ENCODE measurements at regions not wholly inside any gene's neighbourhood (a gene's known extent, or its start where the extent isn't known, plus 50 kb on each side); places are given as distances from the start of the nearest gene placed in this dataset.

GRCh38 chr11:90744169-90744568 is 521.3 kb upstream of the CHORDC1 start:
- TF ChIP-seq CTCF (IDR thresholded peaks at IDR 0.05; ENCODE audit: extremely low read depth in 1 of 2, insufficient read depth in 1 of 2, low read depth in 1 of 2, low read length in 2 of 2) (no peak), MAX (IDR thresholded peaks at IDR 0.05; ENCODE audit: insufficient read depth, insufficient read length) (no peak), MYC (IDR thresholded peaks at IDR 0.05; ENCODE audit: low read depth, low read length) (no peak), POLR2AphosphoS5 (IDR thresholded peaks at IDR 0.05; ENCODE audit: insufficient read depth, low read depth, low read length) (no peak)

All from endothelial cell of umbilical vein (primary cell).